SK-N-SH treated with all-trans-retinoic acid at 6 μM for 48 hours (cell line): ENCODE measurements at regions not wholly inside any gene's neighbourhood (a gene's known extent, or its start where the extent isn't known, plus 50 kb on each side); places are given as distances from the start of the nearest gene placed in this dataset.

ENCODE experiments used
- BACH2 ChIP-seq: fragments of 250-450 bp; sonication (Bioruptor Pico); IDR thresholded peaks from 2 replicates; pipeline ENCODE4 v1.9.0; 2021; ENCODE audit warnings: mild to moderate bottlenecking, borderline replicate concordance
- TOX ChIP-seq: fragments of 250-450 bp; sonication (Bioruptor Pico); IDR thresholded peaks from 2 replicates; pipeline ENCODE4 v1.8.0; 2021; ENCODE audit warnings: mild to moderate bottlenecking, moderate library complexity, borderline replicate concordance
- ZNF8 ChIP-seq: fragments of 450-650 bp; formaldehyde crosslinking; IDR thresholded peaks from 2 replicates; pipeline ENCODE4 v1.5.0; 2020; ENCODE audit warnings: mild to moderate bottlenecking, moderate library complexity
- TF ChIP-seq, protein P1 (sequence below): fragments of 250-450 bp; sonication (Bioruptor Pico); IDR thresholded peaks from 2 replicates; pipeline ENCODE4 v1.8.0; 2021; ENCODE audit warnings: low read depth, mild to moderate bottlenecking, moderate library complexity, borderline replicate concordance
- TF ChIP-seq, protein P2 (sequence below): fragments of 250-450 bp; sonication (Bioruptor Pico); IDR thresholded peaks from 2 replicates; pipeline ENCODE4 v1.5.1; 2020; ENCODE audit warnings: low read depth, mild to moderate bottlenecking, moderate library complexity

DNA sequence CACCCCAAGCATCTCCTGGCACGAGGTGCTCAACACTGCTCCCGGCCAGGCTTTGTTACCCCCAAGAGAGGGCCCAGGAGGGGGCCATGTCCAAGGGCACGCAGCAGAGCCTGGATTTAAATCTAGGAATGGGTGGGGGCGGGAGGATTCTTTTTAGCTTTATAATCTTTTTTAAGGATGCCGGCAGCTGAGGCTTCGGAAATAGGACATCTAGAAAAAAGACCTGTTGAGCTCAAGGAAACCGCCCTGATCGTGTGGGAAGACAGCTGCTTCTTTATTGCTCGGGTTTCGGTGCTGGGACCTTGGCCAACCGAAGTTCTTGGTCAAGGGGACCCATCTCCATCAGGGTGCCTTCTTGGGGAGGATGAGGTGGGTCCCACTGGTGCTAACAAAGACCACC lies 317.9 kb downstream of the CTTN start:
- TF ChIP-seq ZNF8 (CRISPR knock-in tag) (no peak), BACH2 (CRISPR knock-in tag) (no peak), TOX (CRISPR knock-in tag) (no peak)
- TF ChIP-seq, protein P1, sequence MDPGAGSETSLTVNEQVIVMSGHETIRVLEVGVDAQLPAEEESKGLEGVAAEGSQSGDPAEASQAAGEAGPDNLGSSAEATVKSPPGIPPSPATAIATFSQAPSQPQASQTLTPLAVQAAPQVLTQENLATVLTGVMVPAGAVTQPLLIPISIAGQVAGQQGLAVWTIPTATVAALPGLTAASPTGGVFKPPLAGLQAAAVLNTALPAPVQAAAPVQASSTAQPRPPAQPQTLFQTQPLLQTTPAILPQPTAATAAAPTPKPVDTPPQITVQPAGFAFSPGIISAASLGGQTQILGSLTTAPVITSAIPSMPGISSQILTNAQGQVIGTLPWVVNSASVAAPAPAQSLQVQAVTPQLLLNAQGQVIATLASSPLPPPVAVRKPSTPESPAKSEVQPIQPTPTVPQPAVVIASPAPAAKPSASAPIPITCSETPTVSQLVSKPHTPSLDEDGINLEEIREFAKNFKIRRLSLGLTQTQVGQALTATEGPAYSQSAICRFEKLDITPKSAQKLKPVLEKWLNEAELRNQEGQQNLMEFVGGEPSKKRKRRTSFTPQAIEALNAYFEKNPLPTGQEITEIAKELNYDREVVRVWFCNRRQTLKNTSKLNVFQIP (CRISPR knock-in tag), result no peak
- TF ChIP-seq, protein P2, sequence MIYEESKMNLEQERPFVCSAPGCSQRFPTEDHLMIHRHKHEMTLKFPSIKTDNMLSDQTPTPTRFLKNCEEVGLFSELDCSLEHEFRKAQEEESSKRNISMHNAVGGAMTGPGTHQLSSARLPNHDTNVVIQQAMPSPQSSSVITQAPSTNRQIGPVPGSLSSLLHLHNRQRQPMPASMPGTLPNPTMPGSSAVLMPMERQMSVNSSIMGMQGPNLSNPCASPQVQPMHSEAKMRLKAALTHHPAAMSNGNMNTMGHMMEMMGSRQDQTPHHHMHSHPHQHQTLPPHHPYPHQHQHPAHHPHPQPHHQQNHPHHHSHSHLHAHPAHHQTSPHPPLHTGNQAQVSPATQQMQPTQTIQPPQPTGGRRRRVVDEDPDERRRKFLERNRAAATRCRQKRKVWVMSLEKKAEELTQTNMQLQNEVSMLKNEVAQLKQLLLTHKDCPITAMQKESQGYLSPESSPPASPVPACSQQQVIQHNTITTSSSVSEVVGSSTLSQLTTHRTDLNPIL (CRISPR knock-in tag), result no peak
